C4-2B (cell line): ENCODE measurements at regions not wholly inside any gene's neighbourhood (a gene's known extent, or its start where the extent isn't known, plus 50 kb on each side); places are given as distances from the start of the nearest gene placed in this dataset.
A peak's percentile ranks its signal among the peaks of the same experiment; 100 is the strongest.

Source experiments
- H3K27ac ChIP-seq: fragments of 450-650 bp; 2 replicates; pipeline ENCODE4 v1.5.1; 2017
- CTCF ChIP-seq: fragments of 450-650 bp; conservative IDR thresholded peaks from 2 replicates; pipeline ENCODE4 v1.5.1; 2017; ENCODE audit warnings: mild to moderate bottlenecking
- ZFX ChIP-seq: fragments of 450-650 bp; IDR thresholded peaks from 2 replicates; pipeline ENCODE4 v1.6.1; 2017

GRCh38 chr9:107161338-107161737 is 121.7 kb upstream of the RAD23B start:
- no peak for TF ChIP-seq CTCF
- TF ChIP-seq ZFX, result no peak
- H3K27ac ChIP-seq, result no peak overlapping the region

GRCh38 chr9:107163370-107163769 is 119.7 kb upstream of the RAD23B start:
- no peak overlapping the region for H3K27ac ChIP-seq
- TF ChIP-seq CTCF, result no peak

GRCh38 chr9:107169796-107170195 is 113.3 kb upstream of the RAD23B start:
- no peak overlapping the region for H3K27ac ChIP-seq
- no peak for TF ChIP-seq CTCF
- TF ChIP-seq ZFX, result no peak

DNA sequence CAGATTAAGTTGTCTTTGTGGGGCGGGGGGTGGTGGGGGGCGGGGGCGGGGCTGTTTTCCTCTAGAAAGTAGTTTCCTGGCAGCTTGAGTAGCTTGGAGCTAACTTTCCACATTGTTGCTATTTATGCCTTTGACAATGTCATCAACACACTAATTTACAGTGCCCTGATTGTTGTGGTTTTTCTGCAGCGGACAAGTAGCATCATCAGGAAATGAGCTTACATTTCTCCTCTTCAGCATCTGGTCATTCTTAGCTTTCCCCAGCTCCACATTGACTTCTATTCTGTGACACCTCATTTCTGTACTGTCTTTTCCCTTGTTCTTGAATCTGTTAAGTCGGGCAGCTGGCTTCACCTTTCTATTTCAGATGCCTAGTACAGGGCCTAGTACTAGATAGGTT is 112.3 kb upstream of the RAD23B start:
- no peak overlapping the region for H3K27ac ChIP-seq
- TF ChIP-seq ZFX (no peak), CTCF (no peak)

DNA sequence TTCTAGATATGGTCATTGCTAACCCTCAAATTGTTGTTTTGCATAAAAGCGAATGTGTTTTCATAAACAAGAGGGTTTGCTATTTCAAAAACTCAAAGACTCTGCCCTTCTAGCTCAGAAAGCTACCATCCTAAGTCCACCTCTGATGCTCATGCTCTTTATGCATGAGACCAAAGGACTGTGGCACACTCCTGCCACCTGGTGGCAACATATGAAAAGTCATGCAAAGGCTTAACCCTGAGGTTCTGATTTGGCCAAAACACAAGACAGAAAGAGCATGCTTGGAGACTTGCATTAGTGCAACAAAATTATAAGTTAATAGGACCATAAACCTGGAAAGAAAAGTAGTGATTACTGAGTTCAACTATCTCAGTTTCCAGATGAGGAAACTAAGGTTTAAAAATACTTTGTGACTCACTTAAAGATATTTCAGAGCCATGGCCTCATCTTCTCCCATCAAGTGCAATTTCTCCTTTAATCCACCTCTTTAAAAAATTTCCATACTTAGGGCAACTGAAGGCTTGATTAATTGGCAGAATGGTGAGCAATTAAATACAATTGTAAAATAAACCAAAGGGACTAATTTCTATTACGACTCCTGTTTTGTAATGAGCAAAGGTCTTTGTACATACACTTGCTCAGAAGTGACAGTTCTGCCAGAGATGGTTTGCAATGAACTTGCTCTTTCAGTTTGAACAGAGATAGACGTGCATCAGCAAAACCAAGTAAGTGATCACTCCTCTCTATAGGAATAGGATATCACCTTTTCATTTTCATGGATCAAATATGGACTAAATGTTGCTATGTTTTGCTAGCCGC is 110.7 kb upstream of the RAD23B start:
- TF ChIP-seq ZFX, result no peak
- TF ChIP-seq CTCF, result peak; percentile 92
- H3K27ac ChIP-seq, result no peak overlapping the region

DNA sequence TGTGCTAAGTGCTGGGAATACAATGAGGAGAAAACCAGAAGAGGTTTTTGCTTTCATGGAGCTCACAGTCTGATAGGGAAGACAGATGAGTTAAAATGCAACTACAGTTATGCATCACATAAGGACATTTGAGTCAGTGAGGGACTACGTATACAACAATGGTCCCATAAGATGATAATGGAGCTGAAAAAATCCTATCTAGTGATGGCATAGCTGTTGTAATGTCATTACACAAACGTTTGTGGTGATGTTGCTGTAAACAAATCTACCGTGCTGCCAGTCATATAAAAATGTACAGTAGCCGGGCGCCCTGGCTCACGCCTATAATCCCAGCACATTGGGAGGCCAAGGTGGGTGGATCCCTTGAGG is 110.1 kb upstream of the RAD23B start:
- no peak for TF ChIP-seq CTCF
- no peak for TF ChIP-seq ZFX
- no peak overlapping the region for H3K27ac ChIP-seq

DNA sequence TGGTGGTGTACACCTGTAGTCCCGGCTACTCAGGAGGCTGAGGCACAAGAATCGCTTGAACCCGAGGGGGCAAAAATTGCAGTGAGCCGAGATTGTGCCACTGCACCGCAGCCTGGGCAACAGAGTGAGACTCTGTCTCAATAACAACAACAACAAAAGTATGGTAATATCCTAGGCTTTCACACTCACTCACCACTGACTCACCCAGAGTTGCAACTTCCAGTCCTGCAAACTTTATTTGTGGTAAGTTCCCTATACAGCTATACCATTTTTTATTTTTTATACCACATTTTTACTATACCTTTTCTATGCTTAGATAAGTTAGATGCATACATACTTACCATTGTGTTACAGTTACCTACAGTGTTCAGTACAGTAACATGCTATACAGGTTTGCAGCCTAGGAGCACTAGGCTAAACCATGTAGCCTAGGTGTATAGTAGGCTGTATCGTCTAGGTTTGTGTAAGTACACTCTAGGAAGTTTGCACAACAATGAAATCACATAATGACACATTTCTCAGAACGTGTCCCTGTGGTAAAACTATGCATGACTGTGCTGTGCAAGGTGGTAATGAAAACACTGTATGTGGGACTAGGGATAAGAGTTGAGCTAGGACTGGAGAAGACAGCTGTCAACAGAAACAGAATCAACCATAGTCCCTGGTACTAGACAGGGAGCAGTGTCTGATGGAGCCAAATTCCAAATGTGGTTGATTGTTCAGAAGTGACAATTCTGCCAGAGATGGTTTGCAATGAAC is 109.5 kb upstream of the RAD23B start:
- TF ChIP-seq ZFX (no peak), CTCF (no peak)
- H3K27ac ChIP-seq, result no peak overlapping the region
